Naive thymus-derived CD4-positive, alpha-beta T cell (primary cell): ENCODE measurements at regions not wholly inside any gene's neighbourhood (a gene's known extent, or its start where the extent isn't known, plus 50 kb on each side); places are given as distances from the start of the nearest gene placed in this dataset.

Source experiments
- ATAC-seq: fragments of 150-1000 bp; cut with Tn5 transposase; 2 replicates; pipeline ENCODE4 v1.10.0; 2021; ENCODE audit warnings: mild to moderate bottlenecking, moderate library complexity
- CTCF ChIA-PET: fragments of 350-600 bp; sonication (Branson Sonifier 250); formaldehyde crosslinking; loops from one replicate; lab custom pipeline; 2021; ENCODE audit warnings: antibody characterized with exemption; lab: Charles Lee
- POLR2A ChIA-PET: fragments of 350-600 bp; sonication (Branson Sonifier 250); formaldehyde crosslinking; loops from one replicate; lab custom pipeline; 2021; ENCODE audit warnings: antibody characterized with exemption, inconsistent platforms; lab: Charles Lee
- DNase-seq, 9 donors: peaks; one replicate each; pipeline versions ENCODE4 v3.0.0 to v3.0.0-alpha.2; 2020 to 2022; ENCODE audit warnings: mixed read lengths in 1 of 9
- H3K27ac ChIP-seq: one replicate; pipeline ENCODE4 v1.7.0; 2013; ENCODE audit warnings: mild to moderate bottlenecking, low read depth, low read length, moderate library complexity
- H3K27me3 ChIP-seq, 2 donors: one replicate each; pipeline ENCODE4 v1.7.0; 2013; ENCODE audit warnings: low read length in 2 of 2, mild to moderate bottlenecking in 2 of 2, moderate library complexity in 2 of 2; ENCODE audit not compliant: control insufficient read depth in 2 of 2, insufficient read depth in 2 of 2
- H3K36me3 ChIP-seq, 3 experiments: 1 replicate in 2 of 3; 2 replicates in 1 of 3; pipeline ENCODE4 v1.7.0; 2013; ENCODE audit warnings: low read length in 3 of 3, mild to moderate bottlenecking in 3 of 3, moderate library complexity in 1 of 3; ENCODE audit not compliant: insufficient read depth in 3 of 3, control insufficient read depth in 2 of 3
- H3K4me1 ChIP-seq, 2 donors: one replicate each; pipeline ENCODE4 v1.7.0; 2013; ENCODE audit warnings: low read length in 2 of 2, mild to moderate bottlenecking in 2 of 2, moderate library complexity in 1 of 2; ENCODE audit not compliant: control insufficient read depth in 2 of 2, insufficient read depth in 2 of 2
- H3K4me3 ChIP-seq: 2 replicates; pipeline ENCODE4 v1.7.0; 2013; ENCODE audit warnings: mild to moderate bottlenecking, low read length
- H3K9me3 ChIP-seq, 3 experiments: 1 replicate in 2 of 3; 2 replicates in 1 of 3; pipeline ENCODE4 v1.7.0; 2013; ENCODE audit warnings: low read length in 3 of 3; ENCODE audit not compliant: control insufficient read depth in 2 of 3
- H3K27ac Mint-ChIP-seq, 9 donors: one replicate each; pipeline ENCODE4 v1.8.0; 2020 to 2022; ENCODE audit warnings: mixed read lengths in 9 of 9, mild to moderate bottlenecking in 8 of 9, moderate library complexity in 5 of 9, inconsistent platforms in 2 of 9
- H3K27me3 Mint-ChIP-seq, 5 donors: one replicate each; pipeline ENCODE4 v1.8.0; 2021 to 2022; ENCODE audit warnings: mixed read lengths in 5 of 5, mild to moderate bottlenecking in 1 of 5
- H3K36me3 Mint-ChIP-seq, 5 donors: one replicate each; pipeline ENCODE4 v1.8.0; 2020 to 2022; ENCODE audit warnings: mixed read lengths in 5 of 5, mild to moderate bottlenecking in 3 of 5, inconsistent platforms in 1 of 5
- H3K4me1 Mint-ChIP-seq, 7 donors: one replicate each; pipeline ENCODE4 v1.8.0; 2020 to 2022; ENCODE audit warnings: mixed read lengths in 7 of 7, mild to moderate bottlenecking in 3 of 7, inconsistent platforms in 1 of 7
- H3K4me3 Mint-ChIP-seq, 10 donors: one replicate each; pipeline ENCODE4 v1.8.0; 2020 to 2022; ENCODE audit warnings: mild to moderate bottlenecking in 10 of 10, mixed read lengths in 10 of 10, moderate library complexity in 6 of 10, inconsistent platforms in 2 of 10
- H3K9me3 Mint-ChIP-seq, 11 donors: one replicate each; pipeline ENCODE4 v1.8.0; 2020 to 2022; ENCODE audit warnings: mixed read lengths in 11 of 11, mild to moderate bottlenecking in 4 of 11, inconsistent platforms in 1 of 11, moderate library complexity in 1 of 11
- intact Hi-C, 2 donors: fragments of 100-400 bp; cut with micrococcal nuclease; formaldehyde crosslinking; loops; one replicate each; pipeline ENCODE4 v1.15.1; 2023

DNA sequence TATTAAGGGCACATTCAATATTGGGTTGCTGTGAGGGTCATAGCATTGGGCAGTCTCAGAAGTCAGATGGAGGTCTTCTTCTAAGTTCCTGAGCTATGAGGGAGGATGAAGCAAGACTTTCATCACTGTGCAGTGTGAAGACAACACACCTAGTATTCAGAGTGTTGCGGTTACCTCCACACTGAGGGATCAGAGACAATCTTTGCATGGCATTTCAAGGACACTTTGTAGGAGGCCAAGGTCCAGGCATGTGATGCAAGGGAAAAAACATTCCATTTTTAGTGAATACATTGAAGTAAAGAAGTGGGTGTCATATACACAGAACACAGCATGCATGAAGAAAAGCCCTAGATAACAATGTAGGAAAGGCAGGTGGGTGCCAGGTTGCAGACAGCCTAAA is 481.2 kb upstream of the DIPK2B start:
- H3K27ac Mint-ChIP-seq, result no peak overlapping the region
- intact Hi-C loops, result no loop called here
- ATAC-seq (no peak), DNase-seq (no peak)
- H3K4me3 Mint-ChIP-seq, result no peak overlapping the region
- POLR2A ChIA-PET, result no interaction called here
- Histone ChIP-seq H3K27me3 (no peaks in the 10 kb centered on the region), H3K36me3 (no peaks in the 10 kb centered on the region), H3K27ac (no peak overlapping the region), H3K4me1 (no peaks in the 10 kb centered on the region), H3K4me3 (no peak overlapping the region), H3K9me3 (no peaks in the 10 kb centered on the region)
- CTCF ChIA-PET, result no interaction called here
- H3K36me3 Mint-ChIP-seq, result no peaks in the 10 kb centered on the region
- peaks cover 0 to 1% (median 0%) of the 10 kb centered on the region in 11 donors for H3K9me3 Mint-ChIP-seq
- no peaks in the 10 kb centered on the region for H3K4me1 Mint-ChIP-seq
- no peaks in the 10 kb centered on the region for H3K27me3 Mint-ChIP-seq

DNA sequence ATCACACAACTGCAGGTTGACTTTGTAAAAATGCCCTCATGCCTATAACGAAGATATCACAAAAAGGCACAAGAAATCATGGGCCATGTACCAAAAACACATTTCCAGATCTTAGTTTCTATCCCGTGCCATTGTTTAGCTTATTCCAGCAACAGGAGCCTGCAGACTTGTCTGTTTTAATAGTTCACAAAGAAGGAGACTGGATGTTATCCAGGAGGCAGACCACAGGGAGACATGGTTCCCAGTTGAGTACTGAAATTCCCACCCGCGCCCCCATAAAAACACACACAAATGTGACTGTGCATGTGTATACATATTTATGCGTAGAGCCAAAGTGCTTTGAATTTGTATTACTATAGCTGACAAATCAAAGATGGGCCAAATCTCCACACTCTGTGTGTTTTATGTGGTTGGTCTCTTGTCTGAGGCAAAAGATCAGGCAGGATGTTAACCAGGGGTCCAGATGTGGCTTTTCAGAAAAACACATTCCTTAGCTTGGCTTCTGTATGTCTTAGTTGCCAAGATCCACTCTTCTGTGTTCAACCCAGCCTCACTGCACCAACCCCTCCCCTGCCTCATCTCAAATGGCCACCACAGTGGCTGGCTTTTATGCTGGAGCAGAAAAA is 469.2 kb upstream of the DIPK2B start:
- Mint-ChIP-seq H3K9me3 (peaks cover 0 to 2% (median 0%) of the 10 kb centered on the region in 11 donors), H3K36me3 (no peaks in the 10 kb centered on the region), H3K27ac (no peak overlapping the region), H3K4me1 (no peaks in the 10 kb centered on the region), H3K27me3 (no peaks in the 10 kb centered on the region), H3K4me3 (no peak overlapping the region)
- ChIA-PET CTCF (no interaction called here), POLR2A (no interaction called here)
- Histone ChIP-seq H3K4me3 (no peak overlapping the region), H3K4me1 (no peaks in the 10 kb centered on the region), H3K36me3 (no peaks in the 10 kb centered on the region), H3K27ac (no peak overlapping the region), H3K27me3 (no peaks in the 10 kb centered on the region), H3K9me3 (no peaks in the 10 kb centered on the region)
- intact Hi-C loops, result no loop called here
- ATAC-seq (no peak), DNase-seq (no peak)

DNA sequence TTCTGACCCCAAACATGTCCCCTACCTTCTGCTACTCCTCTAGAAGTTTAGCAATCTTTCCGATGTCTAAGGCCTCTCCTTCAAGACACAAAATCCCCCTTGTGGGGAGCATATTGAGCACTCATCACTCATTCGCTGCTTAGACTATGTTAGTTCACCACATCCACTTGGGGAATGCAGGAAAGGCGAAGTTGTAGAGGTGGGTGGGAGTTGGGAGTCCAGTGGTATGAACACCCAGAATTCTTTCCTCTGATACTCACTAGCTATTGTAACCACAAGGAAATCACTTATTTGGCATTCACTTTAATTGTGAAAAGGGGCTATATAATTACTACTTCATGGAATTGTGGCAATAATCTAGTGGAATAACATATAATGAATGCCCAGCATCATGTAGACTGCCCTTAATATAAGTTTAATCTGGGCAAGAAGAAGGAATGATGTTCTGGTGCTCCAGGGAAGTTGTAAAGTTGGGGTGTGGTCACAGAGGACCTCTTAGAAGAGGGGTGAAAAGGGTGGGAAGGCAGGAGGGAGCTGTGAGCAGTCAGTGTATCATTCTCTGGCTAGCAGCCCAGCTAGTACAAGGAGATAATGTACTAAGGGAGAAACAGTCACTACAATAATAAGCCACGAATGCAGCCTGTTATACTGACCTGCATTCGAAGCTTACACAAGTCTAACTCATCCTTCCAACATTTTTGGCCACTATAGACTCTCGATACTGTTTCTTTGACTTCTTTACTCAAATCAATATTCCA is 468.2 kb upstream of the DIPK2B start:
- H3K27ac Mint-ChIP-seq, result no peak overlapping the region
- H3K27me3 ChIP-seq, result no peaks in the 10 kb centered on the region
- H3K36me3 ChIP-seq, result no peaks in the 10 kb centered on the region
- intact Hi-C loops, result no loop called here
- DNase-seq, result no peak
- no peak for ATAC-seq
- no peaks in the 10 kb centered on the region for H3K36me3 Mint-ChIP-seq
- H3K4me1 Mint-ChIP-seq, result no peaks in the 10 kb centered on the region
- H3K9me3 Mint-ChIP-seq, result peaks cover 0 to 3% (median 0%) of the 10 kb centered on the region in 11 donors
- POLR2A ChIA-PET, result no interaction called here
- no peaks in the 10 kb centered on the region for H3K9me3 ChIP-seq
- H3K4me3 ChIP-seq, result no peak overlapping the region
- no peaks in the 10 kb centered on the region for H3K27me3 Mint-ChIP-seq
- H3K4me3 Mint-ChIP-seq, result no peak overlapping the region
- no peaks in the 10 kb centered on the region for H3K4me1 ChIP-seq
- H3K27ac ChIP-seq, result no peak overlapping the region
- CTCF ChIA-PET, result no interaction called here

DNA sequence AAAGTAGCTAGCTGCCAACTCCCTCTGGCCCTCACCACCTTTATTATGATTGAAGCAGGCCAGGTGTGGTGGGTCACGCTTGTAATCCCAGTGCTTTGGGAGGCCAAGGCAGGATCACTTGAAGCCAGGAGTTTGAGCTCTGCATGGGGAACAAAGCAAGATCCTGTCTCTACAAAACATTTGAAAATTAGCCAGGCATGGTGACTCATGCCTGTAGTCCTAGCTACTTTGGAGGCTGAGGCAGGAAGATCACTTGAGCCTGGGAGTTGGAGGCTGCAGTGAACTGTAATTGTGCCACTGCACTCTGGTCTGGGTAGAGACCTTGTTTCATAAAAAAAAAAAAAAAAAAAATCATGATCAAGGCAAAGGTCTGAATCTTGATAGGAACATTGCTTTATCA is 467.0 kb upstream of the DIPK2B start:
- Histone ChIP-seq H3K36me3 (no peaks in the 10 kb centered on the region), H3K27ac (no peak overlapping the region), H3K9me3 (no peaks in the 10 kb centered on the region), H3K27me3 (no peaks in the 10 kb centered on the region), H3K4me1 (no peaks in the 10 kb centered on the region), H3K4me3 (no peak overlapping the region)
- no peak for DNase-seq
- H3K36me3 Mint-ChIP-seq, result no peaks in the 10 kb centered on the region
- CTCF ChIA-PET, result no interaction called here
- POLR2A ChIA-PET, result no interaction called here
- no peak overlapping the region for H3K4me3 Mint-ChIP-seq
- intact Hi-C loops, result no loop called here
- no peaks in the 10 kb centered on the region for H3K27me3 Mint-ChIP-seq
- no peak overlapping the region for H3K27ac Mint-ChIP-seq
- H3K4me1 Mint-ChIP-seq, result no peaks in the 10 kb centered on the region
- no peak for ATAC-seq
- peaks cover 0 to 3% (median 0%) of the 10 kb centered on the region in 11 donors for H3K9me3 Mint-ChIP-seq

DNA sequence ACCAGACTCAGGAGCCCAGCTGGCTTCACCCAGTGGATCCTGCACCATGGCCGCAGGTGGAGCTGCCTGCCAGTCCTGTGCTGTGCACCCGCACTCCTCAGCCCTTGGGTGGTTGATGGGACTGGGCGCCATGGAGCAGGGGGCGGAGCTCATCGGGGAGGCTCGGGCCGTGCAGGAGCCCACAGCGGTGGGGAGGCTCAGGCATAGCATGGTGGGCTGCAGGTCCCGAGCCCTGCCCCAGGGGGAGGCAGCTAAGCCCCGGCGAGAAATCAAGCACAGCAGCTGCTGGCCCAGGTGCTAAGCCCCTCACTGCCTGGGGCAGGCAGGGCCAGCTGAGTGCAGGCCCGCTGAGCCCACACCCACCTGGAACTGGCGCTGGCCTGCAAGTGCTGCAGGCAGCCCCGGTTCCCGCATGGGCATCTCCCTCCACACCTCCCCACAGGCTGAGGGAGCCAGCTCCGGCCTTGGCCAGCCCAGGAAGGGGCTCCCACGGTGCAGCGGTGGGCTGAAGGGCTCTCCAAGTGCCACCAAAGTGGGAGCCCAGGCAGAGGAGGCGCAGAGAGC is 464.1 kb upstream of the DIPK2B start:
- Histone ChIP-seq H3K27ac (no peak overlapping the region), H3K27me3 (no peaks in the 10 kb centered on the region), H3K4me1 (no peaks in the 10 kb centered on the region), H3K9me3 (no peaks in the 10 kb centered on the region), H3K36me3 (no peaks in the 10 kb centered on the region), H3K4me3 (no peak overlapping the region)
- DNase-seq (no peak), ATAC-seq (no peak)
- H3K27ac Mint-ChIP-seq, result no peak overlapping the region
- no peaks in the 10 kb centered on the region for H3K4me1 Mint-ChIP-seq
- peaks cover 0 to 2% (median 0%) of the 10 kb centered on the region in 11 donors for H3K9me3 Mint-ChIP-seq
- POLR2A ChIA-PET, result no interaction called here
- CTCF ChIA-PET, result no interaction called here
- H3K27me3 Mint-ChIP-seq, result no peaks in the 10 kb centered on the region
- H3K36me3 Mint-ChIP-seq, result no peaks in the 10 kb centered on the region
- no peak overlapping the region for H3K4me3 Mint-ChIP-seq
- intact Hi-C loops, result no loop called here

DNA sequence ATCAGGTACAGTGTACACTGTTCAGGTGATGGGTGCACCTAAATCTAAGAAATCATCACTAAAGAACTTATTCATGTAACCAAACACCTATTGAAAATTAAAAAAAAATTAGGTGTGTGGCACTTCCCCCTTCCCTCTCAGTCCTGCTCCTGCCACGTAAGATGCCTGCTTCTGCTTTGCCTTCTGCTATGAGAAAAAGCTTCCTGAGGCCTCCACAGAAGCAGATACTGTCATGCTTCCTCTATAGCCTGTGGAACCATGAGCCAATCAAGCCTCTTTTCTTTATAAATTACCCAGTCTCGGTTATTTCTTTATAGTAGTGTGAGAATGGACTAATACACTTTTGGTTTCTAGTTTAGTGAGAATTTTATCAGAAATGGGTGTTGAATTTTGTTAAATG is 459.8 kb upstream of the DIPK2B start:
- DNase-seq (no peak), ATAC-seq (no peak)
- H3K4me1 ChIP-seq, result no peaks in the 10 kb centered on the region
- Mint-ChIP-seq H3K36me3 (peaks cover 0 to 4% (median 0%) of the 10 kb centered on the region in 5 donors), H3K4me3 (no peak overlapping the region), H3K27me3 (no peaks in the 10 kb centered on the region), H3K27ac (no peak overlapping the region), H3K9me3 (peaks cover 0 to 17% (median 0%) of the 10 kb centered on the region in 11 donors), H3K4me1 (no peaks in the 10 kb centered on the region)
- ChIA-PET POLR2A (no interaction called here), CTCF (no interaction called here)
- H3K27ac ChIP-seq, result no peak overlapping the region
- H3K4me3 ChIP-seq, result no peak overlapping the region
- no peaks in the 10 kb centered on the region for H3K36me3 ChIP-seq
- H3K27me3 ChIP-seq, result no peaks in the 10 kb centered on the region
- no peaks in the 10 kb centered on the region for H3K9me3 ChIP-seq
- intact Hi-C loops, result no loop called here

DNA sequence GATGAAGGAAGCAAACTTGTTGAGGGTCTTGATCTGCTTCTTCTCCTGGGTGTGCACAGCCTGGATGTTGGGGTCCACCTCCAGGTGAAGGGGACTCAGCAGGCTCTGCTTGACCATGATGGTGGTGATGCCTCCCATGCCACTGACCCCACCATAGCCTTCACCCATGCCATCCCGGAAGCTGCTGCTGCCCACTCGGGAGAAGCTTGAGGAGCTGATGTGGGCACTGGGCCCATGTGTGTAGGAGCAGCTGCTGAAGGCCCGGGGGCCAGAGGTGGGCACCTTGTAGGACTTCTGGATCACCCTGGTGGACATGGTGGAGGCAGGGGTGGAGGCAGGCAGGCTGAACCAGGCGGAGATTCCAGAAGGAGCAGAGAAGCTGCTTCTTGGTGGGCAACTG is 432.7 kb upstream of the DIPK2B start:
- DNase-seq (no peak), ATAC-seq (no peak)
- Histone ChIP-seq H3K4me3 (no peak overlapping the region), H3K4me1 (no peaks in the 10 kb centered on the region), H3K36me3 (no peaks in the 10 kb centered on the region), H3K27ac (no peak overlapping the region), H3K27me3 (no peaks in the 10 kb centered on the region), H3K9me3 (no peaks in the 10 kb centered on the region)
- Mint-ChIP-seq H3K4me1 (no peaks in the 10 kb centered on the region), H3K27me3 (peaks cover 0 to 9% (median 0%) of the 10 kb centered on the region in 5 donors), H3K36me3 (no peaks in the 10 kb centered on the region), H3K9me3 (peaks cover 0 to under 1% (median 0%) of the 10 kb centered on the region in 11 donors), H3K27ac (no peak overlapping the region), H3K4me3 (no peak overlapping the region)
- intact Hi-C loops, result no loop called here
- POLR2A ChIA-PET, result no interaction called here
- CTCF ChIA-PET, result no interaction called here
